ENCODE measurements at regions not wholly inside any gene's neighbourhood (a gene's known extent, or its start where the extent isn't known, plus 50 kb on each side); places are given as distances from the start of the nearest gene placed in this dataset.

GRCh38 chr12:127355061-127355841 is 911.7 kb upstream of the TMEM132C start:
- no peak overlapping the region for H3K27ac ChIP-seq (ENCODE audit: insufficient read depth, low read depth, low read length)
- no peak overlapping the region for H3K9ac ChIP-seq (replicated peaks; ENCODE audit: extremely low read depth, insufficient read depth, low read length)
- FAIRE-seq = no peak
- dilution Hi-C loops (cut with MboI; ENCODE audit: extremely low pct_ligation_motif_present, low sequenced_read_pairs) = no loop called here
- H3K79me2 ChIP-seq (ENCODE audit: control insufficient read depth, insufficient read depth, low read length) = no peaks in the 10 kb centered on the region
- H3K27me3 ChIP-seq (ENCODE audit: control insufficient read depth in 2 of 2, insufficient read depth in 2 of 2, low read length in 2 of 2) = no peaks in the 10 kb centered on the region
- no TSS peak for BruUV-seq (replicated peaks)
- H3K9me3 ChIP-seq (replicated peaks; ENCODE audit: control insufficient read depth, insufficient read depth, low read length) = no peaks in the 10 kb centered on the region
- DNase-seq (ENCODE audit: low read depth, low spot score) = no peak
- H3K4me2 ChIP-seq (ENCODE audit: insufficient read depth, low read length) = no peak overlapping the region
- no peaks in the 10 kb centered on the region for H3K4me1 ChIP-seq (ENCODE audit: control insufficient read depth, extremely low read depth, insufficient read depth, low read length)
- ChIA-PET CTCF (no interaction called here), POLR2A (no interaction called here)
- TF ChIP-seq POLR2AphosphoS5 (IDR thresholded peaks at IDR 0.05; ENCODE audit: insufficient read depth, low read depth, low read length) = no peak
- TF ChIP-seq FOS (IDR thresholded peaks at IDR 0.05; ENCODE audit: borderline replicate concordance, insufficient read depth, low read length) = no peak
- TF ChIP-seq EZH2 (IDR thresholded peaks at IDR 0.05; ENCODE audit: borderline replicate concordance, low read depth, low read length, severe bottlenecking) = no peak
- TF ChIP-seq CTCF (IDR thresholded peaks at IDR 0.05; ENCODE audit: extremely low read depth in 1 of 2, insufficient read depth in 1 of 2, low read depth in 1 of 2, low read length in 2 of 2) = no peak
- no peak for TF ChIP-seq GATA2 (IDR thresholded peaks at IDR 0.05; ENCODE audit: insufficient read depth, insufficient read length, low read depth, low read length)
- TF ChIP-seq MAX (IDR thresholded peaks at IDR 0.05; ENCODE audit: insufficient read depth, insufficient read length) = no peak
- TF ChIP-seq MYC (IDR thresholded peaks at IDR 0.05; ENCODE audit: low read depth, low read length) = no peak
- TF ChIP-seq JUN (IDR thresholded peaks at IDR 0.05; ENCODE audit: borderline replicate concordance, insufficient read depth, insufficient read length, low read depth) = no peak
- TF ChIP-seq POLR2A (IDR thresholded peaks at IDR 0.05; ENCODE audit: low read depth, low read length) = no peak
- intact Hi-C loops (cut with micrococcal nuclease) = no loop called here
- no peak overlapping the region for H2AFZ ChIP-seq (ENCODE audit: low read depth, low read length)
- no peaks in the 10 kb centered on the region for H3K36me3 ChIP-seq (ENCODE audit: control insufficient read depth in 2 of 2, extremely low read depth in 1 of 2, insufficient read depth in 2 of 2, low read length in 2 of 2)
- no peak overlapping the region for H3K4me3 ChIP-seq (replicated peaks in 1 of 3; ENCODE audit: insufficient read depth in 1 of 3, low read depth in 1 of 3, low read length in 3 of 3)
- no peaks in the 10 kb centered on the region for H3K9me1 ChIP-seq (replicated peaks; ENCODE audit: control insufficient read depth, extremely low read depth, insufficient read depth, low read length)
- no peaks in the 10 kb centered on the region for H4K20me1 ChIP-seq (replicated peaks; ENCODE audit: control insufficient read depth, extremely low read depth, insufficient read depth, low read length)

Measured in endothelial cell of umbilical vein (primary cell).